Motor neuron (in vitro differentiated cells): ENCODE measurements at regions not wholly inside any gene's neighbourhood (a gene's known extent, or its start where the extent isn't known, plus 50 kb on each side); places are given as distances from the start of the nearest gene placed in this dataset.

Experiments
- ATAC-seq, 8 experiments: fragments of 200-7000 bp; cut with Tn5 transposase; replicated peaks in 6 of 8; 2 replicates each; pipeline ENCODE4 v1.8.0; 2021; ENCODE audit warnings: mild to moderate bottlenecking in 8 of 8, moderate library complexity in 8 of 8
- H3K27ac ChIP-seq, 2 donors: fragments of 250-450 bp; sonication (Bioruptor Pico); 2 replicates each; pipeline ENCODE4 v1.9.0; 2021; ENCODE audit warnings: antibody characterized with exemption in 2 of 2, mild to moderate bottlenecking in 2 of 2, moderate library complexity in 1 of 2
- H3K4me1 ChIP-seq, 2 donors: fragments of 250-450 bp; sonication (Bioruptor Pico); replicated peaks in 1 of 2; 2 replicates each; pipeline ENCODE4 v1.6.1; 2021; ENCODE audit warnings: antibody characterized with exemption in 2 of 2, mild to moderate bottlenecking in 2 of 2, moderate library complexity in 1 of 2
- H3K4me3 ChIP-seq, 5 donors: fragments of 250-450 bp; sonication (Bioruptor Pico); 2 replicates each; pipeline ENCODE4 v1.9.0; 2021; ENCODE audit warnings: antibody characterized with exemption in 5 of 5, mild to moderate bottlenecking in 5 of 5, moderate library complexity in 4 of 5
- WGBS, 10 experiments: fragments of 450-650 bp; shearing (Covaris generic); methylation state at CpG; one replicate each; pipeline ENCODE4 v1.0.0; 2022; 5-methylcytosine and 5-hydroxymethylcytosine counted together
- in situ Hi-C, 9 experiments: fragments of 400-800 bp; cut with MboI; loops; one replicate each; pipeline ENCODE4 v1.15.0; 2021; ENCODE audit warnings: low sequenced_read_pairs in 9 of 9, low pct_unique_long_range_greater_than_20kb in 2 of 9; ENCODE audit not compliant: unreplicated experiment in 9 of 9

DNA sequence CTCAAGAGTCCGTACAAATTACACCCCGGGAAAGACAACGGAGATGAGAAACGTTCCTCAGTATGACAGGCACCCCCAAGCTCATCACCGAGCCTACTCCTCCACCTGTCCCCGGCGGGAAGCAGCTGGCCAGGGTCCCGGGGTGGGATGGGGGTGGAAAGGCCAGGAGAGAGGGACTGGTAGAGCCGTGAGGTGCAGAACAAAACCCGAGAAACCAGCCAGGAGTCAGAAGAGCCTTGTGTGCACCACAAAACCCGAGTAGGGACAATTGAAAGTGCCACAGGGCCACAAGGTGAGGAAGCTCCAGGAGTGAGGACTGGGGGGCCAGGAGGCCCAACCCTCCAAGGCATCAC is 75.5 kb upstream of the SALL3 start:
- H3K27ac ChIP-seq: no peak overlapping the region
- no peaks in the 10 kb centered on the region for H3K4me1 ChIP-seq
- in situ Hi-C loops: no loop called here
- H3K4me3 ChIP-seq: no peak overlapping the region
- WGBS, 10 experiments: 12 to 96% (median 20%) methylated on average over 1 to 6 of the region's 11 CpGs; no CpG with 5 or more reads in 7 of the 10 experiments
- no peak for ATAC-seq

DNA sequence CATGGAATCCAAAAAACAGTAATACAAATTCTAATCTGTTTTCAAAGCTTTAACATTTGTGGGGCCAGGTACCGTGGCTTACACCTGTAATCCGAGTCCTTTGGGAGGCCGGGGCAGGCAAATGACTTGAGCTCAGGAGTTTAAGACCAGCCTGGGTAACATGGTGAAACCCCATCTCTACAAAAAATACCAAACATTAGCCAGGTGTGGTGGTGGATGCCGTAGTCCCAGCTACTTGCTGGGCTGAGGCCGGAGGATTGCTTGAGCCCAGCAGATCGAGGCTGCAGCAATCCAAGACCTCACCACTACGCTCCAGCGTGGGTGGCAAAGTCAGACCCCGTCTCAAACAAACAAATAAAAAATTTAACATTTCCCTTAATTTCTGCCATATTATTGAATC is 74.3 kb upstream of the SALL3 start:
- in situ Hi-C loops: no loop called here
- 0 to 95% (median 69%) methylated on average over 2 to 8 of the region's 9 CpGs; no CpG with 5 or more reads in 3 of the 10 experiments for WGBS, 10 experiments

DNA sequence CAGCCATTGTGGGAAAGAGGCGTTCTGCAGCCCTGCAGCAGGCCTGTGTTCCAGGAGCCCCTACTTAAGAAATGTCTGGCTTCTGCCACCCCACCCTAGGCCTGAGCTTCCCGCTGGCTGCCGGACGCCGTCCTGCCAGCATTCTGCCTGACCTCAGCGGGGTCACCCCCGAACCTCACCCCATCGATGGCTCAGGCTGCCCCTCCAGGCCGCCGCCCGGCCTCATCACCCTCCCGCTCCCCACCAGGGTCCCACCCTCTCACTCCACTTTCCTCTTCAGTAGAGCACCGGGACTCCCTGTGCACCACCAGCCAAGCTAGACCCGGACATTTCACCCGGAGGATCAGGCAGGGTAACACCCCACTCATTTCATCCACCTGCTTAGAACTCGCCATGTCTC is 73.6 kb upstream of the SALL3 start:
- 0 to 100% (median 85%) methylated on average over 1 to 2 of the region's 16 CpGs; no CpG with 5 or more reads in 4 of the 10 experiments for WGBS, 10 experiments
- no peaks in the 10 kb centered on the region for H3K4me1 ChIP-seq
- H3K27ac ChIP-seq: no peak overlapping the region
- H3K4me3 ChIP-seq: no peak overlapping the region
- in situ Hi-C loops: no loop called here
- no peak for ATAC-seq

More for the DNA sequence above, 74.3 kb upstream of the SALL3 start:
- Histone ChIP-seq H3K4me3 (no peak overlapping the region), H3K4me1 (no peaks in the 10 kb centered on the region), H3K27ac (no peak overlapping the region)
- ATAC-seq: no peak

DNA sequence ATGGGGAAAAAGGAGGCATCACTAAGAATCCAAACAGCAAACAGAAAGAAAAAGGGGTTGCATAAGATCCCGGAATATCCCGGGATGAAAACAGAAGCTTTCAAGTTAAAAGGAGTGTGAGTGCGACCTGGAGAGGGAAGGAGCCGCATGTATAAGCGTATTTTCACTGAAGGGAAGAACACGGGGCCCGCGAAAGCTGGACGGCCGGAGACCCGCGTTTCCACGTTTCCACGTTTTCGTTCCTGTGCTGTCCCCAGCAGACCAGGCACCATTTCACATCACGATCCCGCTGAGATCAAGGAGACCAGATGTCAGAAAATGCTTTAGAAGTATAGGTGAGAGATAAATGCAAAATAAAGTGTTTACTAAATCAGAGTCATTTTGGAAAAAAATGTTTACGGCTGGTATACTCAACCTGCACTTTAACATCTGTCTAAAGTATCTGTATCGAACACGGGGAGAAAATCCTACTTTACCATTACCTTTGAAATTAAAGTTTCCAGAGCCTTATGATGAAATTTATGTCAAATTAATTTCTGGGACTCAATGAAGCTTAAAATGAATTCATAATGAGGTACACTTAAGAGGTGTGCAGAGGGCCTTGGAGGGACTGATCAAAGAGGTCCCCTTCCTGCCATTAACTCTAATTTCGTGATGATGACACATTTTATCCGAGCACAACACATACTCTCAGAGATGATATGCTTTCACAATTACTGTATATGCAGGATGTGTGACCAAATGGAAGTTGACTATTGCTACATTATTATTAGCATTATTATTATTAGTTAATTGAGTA is 71.0 kb upstream of the SALL3 start:
- 29 to 100% (median 78%) methylated on average over 3 to 21 of the region's 22 CpGs for WGBS, 10 experiments
- Histone ChIP-seq H3K4me3 (no peak overlapping the region), H3K27ac (no peak overlapping the region), H3K4me1 (no peaks in the 10 kb centered on the region)
- in situ Hi-C loops: no loop called here
- ATAC-seq: no peak

DNA sequence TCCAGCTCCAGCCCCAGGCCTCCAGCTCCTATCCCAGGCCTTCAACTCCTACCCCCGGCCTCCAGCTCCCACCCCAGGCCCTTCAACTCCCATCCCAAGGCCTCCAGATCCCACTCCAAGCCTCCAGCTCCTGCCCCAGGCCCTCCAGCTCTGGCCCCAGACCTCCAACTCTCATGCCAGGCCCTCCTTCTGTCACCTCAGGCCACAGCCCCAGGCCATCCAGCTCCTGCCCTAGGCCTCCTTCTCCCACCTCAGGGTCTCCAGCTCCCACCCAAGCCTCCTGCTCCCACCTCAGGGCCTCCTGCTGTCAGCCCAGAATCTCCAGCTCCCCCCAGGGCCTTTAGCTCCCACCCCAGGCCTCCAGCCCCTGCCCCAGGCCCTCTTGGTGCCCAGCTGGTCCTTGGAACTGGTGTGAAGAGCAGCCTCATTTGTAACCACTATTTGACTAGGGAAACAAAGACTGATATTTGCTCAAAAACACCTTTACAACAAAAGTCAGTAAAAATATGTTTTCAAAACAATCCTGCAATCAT is 67.8 kb upstream of the SALL3 start:
- WGBS, 10 experiments: no CpG with 5 or more reads among the region's 1 CpG
- in situ Hi-C loops: no loop called here
- H3K4me3 ChIP-seq: no peak overlapping the region
- no peaks in the 10 kb centered on the region for H3K4me1 ChIP-seq
- no peak overlapping the region for H3K27ac ChIP-seq
- ATAC-seq: no peak

DNA sequence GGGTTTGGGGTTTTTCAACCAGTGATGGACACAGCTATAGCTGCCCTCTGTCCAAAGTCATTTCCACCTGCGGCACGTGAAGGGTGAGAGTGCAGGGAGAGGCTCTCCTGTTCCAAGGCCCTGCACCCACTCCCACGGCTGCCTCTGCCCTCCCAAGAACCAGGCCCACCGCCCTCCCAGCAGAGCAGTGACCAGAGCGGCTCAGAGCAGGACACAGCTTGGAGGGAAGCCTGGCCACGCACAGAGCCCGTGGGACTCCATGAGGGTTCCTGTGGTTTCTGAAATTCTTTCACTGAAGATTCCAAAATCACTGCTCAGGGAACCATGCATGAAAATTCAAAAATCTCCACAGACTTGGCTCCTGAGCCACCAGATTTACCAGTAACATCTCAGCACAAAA is 67.3 kb upstream of the SALL3 start:
- H3K4me1 ChIP-seq: no peaks in the 10 kb centered on the region
- no peak overlapping the region for H3K27ac ChIP-seq
- no peak for ATAC-seq
- in situ Hi-C loops: no loop called here
- 0 to 100% (median 40%) methylated on average over 1 of the region's 7 CpGs; no CpG with 5 or more reads in 6 of the 10 experiments for WGBS, 10 experiments
- H3K4me3 ChIP-seq: no peak overlapping the region

DNA sequence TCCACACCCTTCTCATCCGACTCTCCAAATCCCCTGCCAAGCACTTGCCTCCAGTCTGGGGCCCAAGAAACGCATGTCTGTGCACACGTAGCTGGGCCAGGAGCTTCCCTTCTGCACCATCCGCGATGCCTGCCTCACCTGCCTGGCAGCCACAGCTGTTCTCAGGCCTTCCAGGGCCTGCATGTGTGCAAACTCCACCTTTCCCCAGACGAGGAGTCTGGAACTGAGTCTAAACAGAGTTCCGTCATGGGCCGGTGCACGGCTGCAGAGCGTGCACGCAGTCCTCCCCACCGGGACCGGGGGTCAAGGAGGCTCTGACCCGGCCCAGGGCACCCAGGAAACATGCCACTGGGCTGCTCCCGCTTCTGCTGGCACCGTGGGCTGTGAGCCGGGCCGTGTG is 66.8 kb upstream of the SALL3 start:
- no peak overlapping the region for H3K27ac ChIP-seq
- ATAC-seq: no peak
- no peak overlapping the region for H3K4me3 ChIP-seq
- in situ Hi-C loops: no loop called here
- no peaks in the 10 kb centered on the region for H3K4me1 ChIP-seq
- 39 to 100% (median 57%) methylated on average over 1 to 5 of the region's 18 CpGs; no CpG with 5 or more reads in 5 of the 10 experiments for WGBS, 10 experiments

DNA sequence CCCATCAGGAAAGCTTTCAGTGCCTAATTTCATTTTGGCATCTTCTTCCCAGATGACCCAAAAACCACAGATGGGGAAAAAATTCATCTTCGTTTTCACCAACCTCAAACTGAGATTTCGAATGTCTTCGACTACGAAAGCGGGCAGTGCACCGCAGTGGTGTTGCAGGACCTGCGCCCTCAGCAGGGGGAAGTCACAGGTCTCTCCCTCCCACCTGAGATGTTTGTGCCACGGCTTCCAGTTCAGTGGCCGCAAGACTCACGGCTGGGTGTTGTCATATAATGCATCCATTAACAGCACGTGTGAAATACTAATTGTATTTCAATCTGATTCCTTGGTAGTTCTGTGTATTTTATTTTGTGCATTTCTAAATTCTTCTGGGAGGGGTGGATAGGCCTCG is 66.2 kb upstream of the SALL3 start:
- in situ Hi-C loops: no loop called here

DNA sequence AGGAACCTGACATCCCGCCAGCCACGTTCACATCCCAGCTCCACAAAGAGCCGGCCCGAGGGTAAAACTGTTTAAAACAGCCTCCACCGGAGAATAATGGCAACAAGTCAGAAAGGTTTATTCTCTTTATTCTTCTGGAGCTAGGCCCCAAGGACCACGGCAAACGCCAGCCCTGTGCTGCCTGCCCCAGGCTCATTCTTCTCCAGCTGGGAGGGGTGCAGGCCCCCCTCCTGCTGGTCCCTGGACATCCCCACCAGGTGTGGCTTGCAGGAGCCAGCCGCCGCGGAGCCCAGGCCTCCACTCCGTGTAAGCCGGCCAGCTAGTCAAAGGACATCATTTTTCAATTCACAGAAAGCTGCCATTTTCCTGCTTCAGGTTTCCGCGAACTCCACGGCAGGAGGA is 65.8 kb upstream of the SALL3 start:
- no peak for ATAC-seq
- WGBS, 10 experiments: 34 to 80% (median 59%) methylated on average over 1 to 12 of the region's 15 CpGs; no CpG with 5 or more reads in 6 of the 10 experiments
- in situ Hi-C loops: no loop called here
- H3K27ac ChIP-seq: no peak overlapping the region
- no peak overlapping the region for H3K4me3 ChIP-seq
- H3K4me1 ChIP-seq: no peaks in the 10 kb centered on the region

More for the DNA sequence above, 66.2 kb upstream of the SALL3 start:
- Histone ChIP-seq H3K4me1 (no peaks in the 10 kb centered on the region), H3K27ac (no peak overlapping the region), H3K4me3 (no peak overlapping the region)
- ATAC-seq: no peak
- 42 to 100% (median 86%) methylated on average over 2 to 8 of the region's 12 CpGs; no CpG with 5 or more reads in 4 of the 10 experiments for WGBS, 10 experiments

DNA sequence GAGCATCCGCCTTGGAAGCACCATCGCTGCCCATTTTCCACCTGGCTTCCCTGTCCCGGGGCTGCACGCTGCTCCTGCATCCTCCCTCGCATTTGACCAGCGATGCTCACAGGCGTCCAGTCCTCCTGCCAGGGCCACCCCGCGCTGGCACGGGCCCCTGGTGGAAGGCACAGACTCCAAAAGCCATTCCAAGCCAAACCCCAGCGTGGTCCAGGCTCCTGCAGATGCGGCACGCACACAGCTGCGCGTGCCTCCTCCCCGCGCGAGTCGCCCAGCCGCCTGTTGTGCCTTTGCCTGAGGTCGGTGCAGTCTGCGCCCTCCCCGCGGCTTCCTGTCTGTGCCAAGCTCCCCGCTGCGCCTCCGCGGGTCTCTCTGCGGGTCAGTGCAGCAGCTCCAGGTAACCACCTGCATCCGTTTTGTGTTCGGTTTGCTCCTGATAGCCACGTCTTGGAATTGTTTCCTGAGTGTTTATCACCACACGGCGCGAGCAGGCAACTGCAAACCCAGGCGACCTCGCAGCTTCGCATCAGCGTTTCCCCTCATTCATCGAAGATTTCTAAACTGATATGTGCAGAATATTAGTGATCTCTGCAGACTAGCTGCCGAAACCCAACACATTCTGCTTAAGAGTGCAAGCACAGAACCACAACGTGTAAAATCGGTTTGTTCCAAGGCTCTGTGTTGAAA is 65.2 kb upstream of the SALL3 start:
- Histone ChIP-seq H3K4me3 (no peak overlapping the region), H3K27ac (no peak overlapping the region), H3K4me1 (no peaks in the 10 kb centered on the region)
- ATAC-seq: no peak
- in situ Hi-C loops: no loop called here
- 0 to 93% (median 77%) methylated on average over 1 to 31 of the region's 43 CpGs; no CpG with 5 or more reads in 2 of the 10 experiments for WGBS, 10 experiments

DNA sequence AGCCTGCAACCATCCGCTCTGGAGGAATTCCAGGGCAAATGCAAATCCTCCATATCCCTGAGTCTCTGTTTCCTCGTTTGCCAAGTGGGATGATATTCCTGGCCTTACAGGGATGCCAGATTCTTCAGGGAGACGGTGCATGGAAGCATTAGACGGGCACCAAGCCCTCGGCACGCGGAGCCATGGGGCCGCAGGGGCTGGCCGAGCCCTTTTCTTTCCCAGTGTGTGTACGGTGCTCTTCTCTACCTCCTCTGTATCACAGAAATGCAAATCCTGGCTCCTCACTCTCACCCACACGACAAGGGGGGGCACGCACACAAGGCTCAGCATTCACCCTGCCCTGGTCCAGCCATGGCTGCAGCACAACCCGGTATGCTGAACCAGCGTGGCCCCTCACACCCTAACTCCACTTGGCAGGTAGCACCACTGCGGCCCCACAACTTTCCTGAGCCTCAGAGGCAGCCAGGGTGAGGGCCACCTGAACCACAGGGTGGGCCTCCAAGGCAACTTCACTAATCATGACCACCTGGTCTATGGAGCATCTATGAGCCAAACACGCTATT is 64.1 kb upstream of the SALL3 start:
- 70 to 100% (median 92%) methylated on average over 2 to 7 of the region's 16 CpGs; no CpG with 5 or more reads in 5 of the 10 experiments for WGBS, 10 experiments
- no peak overlapping the region for H3K4me3 ChIP-seq
- in situ Hi-C loops: no loop called here
- H3K27ac ChIP-seq: no peak overlapping the region
- no peaks in the 10 kb centered on the region for H3K4me1 ChIP-seq
- ATAC-seq: no peak

DNA sequence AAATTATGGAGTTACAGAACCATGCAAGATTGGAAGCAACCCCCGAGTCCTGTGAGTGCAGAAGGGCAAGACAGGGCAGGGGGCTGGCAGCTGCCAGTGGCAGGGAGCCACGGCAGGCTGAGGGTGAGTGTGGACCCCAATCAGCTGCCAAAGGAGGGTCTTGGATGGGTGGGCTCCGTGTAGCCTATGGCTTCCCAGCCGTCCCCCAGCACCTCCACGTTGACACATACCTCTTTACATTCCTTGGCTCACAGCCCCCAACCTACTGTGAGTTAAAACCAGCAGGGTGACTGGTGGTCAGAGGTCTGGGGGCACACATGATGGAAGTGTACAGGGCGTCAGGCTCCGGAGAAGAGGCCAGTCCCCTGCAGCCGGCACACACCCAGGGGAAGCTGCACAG is 60.9 kb upstream of the SALL3 start:
- Histone ChIP-seq H3K4me1 (no peaks in the 10 kb centered on the region), H3K4me3 (no peak overlapping the region), H3K27ac (no peak overlapping the region)
- no peak for ATAC-seq
- in situ Hi-C loops: no loop called here
- 0 to 100% (median 60%) methylated on average over 1 to 5 of the region's 8 CpGs; no CpG with 5 or more reads in 1 of the 10 experiments for WGBS, 10 experiments

DNA sequence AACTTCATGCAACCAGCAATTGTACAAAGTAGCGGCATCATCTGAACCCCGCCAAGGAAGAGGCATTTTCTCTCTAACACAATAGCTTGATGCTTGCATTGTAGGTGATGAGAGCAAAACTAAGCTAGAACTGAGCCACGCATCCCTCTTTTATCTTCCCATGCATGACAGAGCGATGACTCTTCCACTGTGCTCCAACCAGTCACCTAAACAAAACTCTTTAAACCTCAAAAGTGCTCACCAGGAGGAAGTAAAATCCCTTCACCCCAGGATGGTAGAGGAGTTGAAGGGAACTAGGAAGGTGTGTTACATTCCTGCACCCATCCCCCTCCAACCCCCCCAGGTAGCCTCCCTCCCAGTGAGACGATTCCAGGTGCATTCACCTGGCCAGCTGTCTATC is 59.7 kb upstream of the SALL3 start:
- H3K4me1 ChIP-seq: no peaks in the 10 kb centered on the region
- in situ Hi-C loops: no loop called here
- 43 to 100% (median 84%) methylated on average over 1 to 4 of the region's 5 CpGs; no CpG with 5 or more reads in 1 of the 10 experiments for WGBS, 10 experiments
- no peak for ATAC-seq
- H3K4me3 ChIP-seq: no peak overlapping the region
- no peak overlapping the region for H3K27ac ChIP-seq
